HG03064 (cell line): ENCODE measurements at regions not wholly inside any gene's neighbourhood (a gene's known extent, or its start where the extent isn't known, plus 50 kb on each side); places are given as distances from the start of the nearest gene placed in this dataset.

Source experiments
- ATAC-seq: cut with Tn5 transposase; IDR thresholded peaks from one replicate; pipeline ENCODE4 v1.9.1; 2021; ENCODE audit warnings: low read depth; ENCODE audit not compliant: unreplicated experiment

DNA sequence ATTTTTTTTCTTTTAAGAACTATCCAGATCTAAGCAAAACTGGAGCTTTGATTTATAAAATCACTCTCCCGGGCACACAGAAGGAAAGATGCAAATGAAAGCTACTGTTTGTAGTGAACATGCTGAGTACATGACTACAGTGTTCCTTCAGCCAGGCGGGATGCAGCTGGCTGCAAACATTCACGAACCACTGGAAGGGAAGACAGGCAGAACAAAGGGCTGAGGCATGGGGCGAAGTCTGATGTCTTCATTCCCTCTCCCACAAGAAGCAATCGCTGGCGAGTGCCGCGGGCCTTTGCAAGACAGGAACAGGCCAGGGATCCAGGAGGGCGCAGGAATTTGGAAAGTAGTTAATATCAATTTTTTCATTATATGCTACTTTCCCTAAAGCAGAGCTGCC is 257.9 kb upstream of the AJAP1 start:
- ATAC-seq: no peak

DNA sequence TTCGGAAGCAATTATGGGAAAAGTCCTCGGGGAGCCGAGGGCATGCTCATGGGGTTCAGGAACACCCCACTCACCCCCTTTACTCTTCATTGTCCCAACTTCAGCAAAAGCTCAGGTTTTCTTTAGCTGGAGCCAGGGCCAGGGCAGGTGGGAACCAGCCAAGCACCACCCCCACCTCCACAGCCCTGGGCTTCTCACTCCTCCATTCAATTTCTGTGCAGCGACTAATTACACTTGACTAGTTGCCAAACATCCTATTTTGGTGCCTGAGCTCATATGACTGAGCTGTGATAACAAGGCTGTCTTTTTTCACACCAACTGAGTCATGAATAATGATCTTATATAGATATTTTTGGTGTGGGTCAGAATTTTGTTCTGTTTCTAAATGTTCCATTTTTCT is 257.2 kb upstream of the AJAP1 start:
- no peak for ATAC-seq

DNA sequence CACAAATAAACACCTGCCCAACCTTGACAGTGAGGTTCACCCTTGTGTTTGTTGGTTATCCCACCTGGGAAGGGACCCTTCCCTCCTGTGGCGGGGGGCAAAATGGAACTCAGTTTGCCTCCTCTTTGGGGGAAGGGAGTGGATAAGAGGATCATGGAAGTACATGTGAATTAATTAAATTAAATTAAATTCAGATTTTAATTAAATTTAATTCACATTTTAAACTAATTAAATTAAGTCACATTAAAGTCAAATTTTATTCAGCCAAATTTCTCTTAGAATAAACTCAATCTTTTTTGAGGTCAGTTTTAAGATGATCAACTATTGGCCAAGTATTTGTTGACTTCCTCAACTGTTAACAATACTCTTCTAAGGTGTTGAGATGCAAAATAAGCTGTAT is 252.4 kb upstream of the AJAP1 start:
- ATAC-seq: no peak

DNA sequence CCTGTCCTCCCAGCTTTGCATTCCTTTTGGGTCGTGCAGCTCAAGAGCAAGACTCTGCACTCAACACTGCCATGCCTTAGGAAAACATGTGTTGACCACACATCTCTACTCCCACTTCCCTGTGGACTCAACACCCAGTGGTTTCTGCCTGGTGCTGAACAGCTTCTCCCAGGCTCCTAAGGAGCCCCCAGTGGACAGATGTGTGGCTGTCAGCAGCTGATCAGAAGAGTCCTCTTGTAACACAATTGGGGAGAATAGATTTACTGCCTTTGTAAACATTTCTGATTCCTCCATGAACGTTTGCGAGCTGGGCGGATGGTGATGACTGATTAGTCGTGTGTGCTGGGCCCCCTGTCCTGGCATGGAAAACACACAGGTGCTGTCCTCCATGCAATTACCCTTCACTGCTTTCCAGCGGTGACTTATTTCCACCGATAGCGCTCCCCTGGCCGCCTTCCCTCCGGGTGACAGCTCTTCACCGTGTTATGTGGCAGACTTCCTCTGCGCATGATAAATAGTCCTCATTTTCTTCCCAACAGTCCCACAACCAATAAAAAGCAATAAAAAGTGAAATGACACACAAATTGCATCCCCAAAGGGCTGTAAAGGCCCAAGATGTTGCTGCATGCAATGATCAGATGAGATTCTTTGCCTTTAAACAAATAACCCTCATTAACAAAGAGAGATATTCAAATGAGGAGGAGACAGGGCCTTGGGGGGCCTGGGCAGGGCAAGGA is 249.4 kb upstream of the AJAP1 start:
- no peak for ATAC-seq

- ATAC-seq: no peak
These were observed 246.6 kb upstream of the AJAP1 start for GRCh38 chr1:4407851-4408250.

DNA sequence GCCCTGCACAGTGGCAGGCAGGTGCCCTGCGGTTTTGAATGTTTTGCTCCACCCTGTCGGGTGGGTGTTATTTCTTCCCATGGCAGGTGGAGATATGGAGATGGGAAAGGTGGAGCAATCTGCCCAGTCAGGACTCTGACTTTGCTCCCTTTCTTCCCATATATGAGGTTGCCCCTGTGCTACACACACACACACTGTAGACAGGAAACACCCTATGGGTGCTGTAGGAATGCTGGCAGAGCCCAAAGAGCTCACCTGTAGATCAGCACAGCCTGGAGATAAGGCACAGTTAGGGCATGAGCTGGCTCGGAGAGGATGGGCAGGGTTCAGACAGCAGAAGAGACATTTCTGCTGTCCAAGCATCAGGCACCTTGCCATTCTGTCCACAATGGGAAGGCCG is 246.0 kb upstream of the AJAP1 start:
- ATAC-seq: no peak

DNA sequence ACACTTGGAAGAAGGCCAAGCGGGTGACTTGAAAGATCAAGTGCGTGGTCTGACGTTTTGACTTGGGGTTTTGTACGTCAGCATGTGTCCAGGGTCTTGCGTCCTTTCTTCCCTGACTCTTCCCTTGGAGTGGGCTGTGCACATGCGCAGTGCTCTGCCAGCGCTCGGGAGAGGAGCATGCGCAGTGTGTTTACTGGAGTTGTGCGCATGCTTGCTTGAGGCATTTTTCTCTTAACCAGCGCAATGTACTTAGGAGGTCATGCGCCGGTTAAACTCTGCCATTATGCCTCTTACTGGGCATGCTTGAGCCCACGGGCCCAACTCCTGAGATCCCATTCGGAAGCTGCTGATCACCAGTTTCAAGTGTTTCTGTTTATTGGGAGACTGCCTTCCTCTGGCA is 242.5 kb upstream of the AJAP1 start:
- no peak for ATAC-seq

DNA sequence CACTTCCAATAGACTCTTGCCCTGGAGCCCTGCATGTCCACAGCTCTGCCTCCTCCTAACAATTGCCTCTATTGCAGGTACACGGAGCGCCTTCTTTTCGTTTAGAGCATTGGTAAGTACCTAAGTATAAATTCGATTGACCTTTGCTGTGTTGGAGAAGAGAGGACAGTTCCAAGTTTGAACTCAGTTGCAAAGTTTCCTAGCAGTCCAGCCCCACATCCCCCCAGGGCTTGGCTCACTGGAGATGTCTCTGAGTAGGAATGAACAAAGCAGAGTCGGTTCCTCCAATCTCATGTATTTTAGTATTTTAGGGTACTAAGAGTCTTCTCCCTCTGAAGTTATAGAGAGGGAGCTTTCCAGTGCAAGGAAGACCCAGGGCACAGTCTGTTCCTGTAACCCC is 238.9 kb upstream of the AJAP1 start:
- ATAC-seq: no peak

- no peak for ATAC-seq
These were observed 238.2 kb upstream of the AJAP1 start for GRCh38 chr1:4416189-4416588.

- ATAC-seq: no peak
These were observed 236.4 kb upstream of the AJAP1 start for GRCh38 chr1:4418021-4418420.

GRCh38 chr1:4421986-4422385 is 232.4 kb upstream of the AJAP1 start:
- ATAC-seq: no peak

GRCh38 chr1:4422504-4423289 is 231.7 kb upstream of the AJAP1 start:
- no peak for ATAC-seq

- no peak for ATAC-seq
These were observed 230.2 kb upstream of the AJAP1 start for GRCh38 chr1:4424254-4424653.

DNA sequence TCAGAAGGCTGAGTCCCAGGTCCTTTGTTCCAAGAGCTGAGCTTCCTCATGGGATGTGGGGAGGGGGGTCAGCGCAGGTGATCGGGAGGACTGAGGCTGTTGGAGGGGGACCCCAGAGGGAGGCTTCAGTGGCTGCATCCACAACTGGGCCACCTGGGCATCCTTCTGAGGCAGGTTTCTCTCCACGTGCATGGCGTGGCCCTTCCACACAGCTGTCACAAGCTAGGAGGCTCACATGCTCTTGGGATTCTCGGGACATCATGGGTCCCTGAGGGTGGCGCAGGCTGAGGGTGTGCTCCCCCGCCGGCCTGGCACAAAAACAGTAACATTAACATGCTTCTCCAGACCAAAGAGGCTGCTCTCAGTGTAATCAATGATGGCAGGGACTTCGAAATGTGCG is 229.6 kb upstream of the AJAP1 start:
- ATAC-seq: no peak

- ATAC-seq: no peak
These were observed 228.5 kb upstream of the AJAP1 start for GRCh38 chr1:4425892-4426291.

DNA sequence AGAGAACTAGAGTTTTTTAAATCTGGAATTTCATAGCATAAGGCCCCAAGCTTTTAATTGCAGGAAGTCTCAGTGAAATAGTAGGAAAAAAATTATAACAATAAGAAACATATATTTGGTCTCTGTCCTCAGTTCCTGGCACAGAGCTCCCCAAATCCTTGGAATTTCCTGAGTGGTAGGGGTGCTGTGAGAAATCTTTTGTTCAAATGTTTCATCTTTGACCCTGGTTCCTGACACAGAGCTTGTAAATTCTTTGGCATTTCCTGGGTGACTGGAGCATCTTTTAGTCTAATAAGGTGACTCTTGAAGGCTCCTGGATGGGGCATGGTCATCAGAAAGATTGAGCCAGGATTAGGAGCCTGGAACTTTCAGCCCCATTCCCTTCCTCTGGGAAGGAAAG is 225.7 kb upstream of the AJAP1 start:
- no peak for ATAC-seq

DNA sequence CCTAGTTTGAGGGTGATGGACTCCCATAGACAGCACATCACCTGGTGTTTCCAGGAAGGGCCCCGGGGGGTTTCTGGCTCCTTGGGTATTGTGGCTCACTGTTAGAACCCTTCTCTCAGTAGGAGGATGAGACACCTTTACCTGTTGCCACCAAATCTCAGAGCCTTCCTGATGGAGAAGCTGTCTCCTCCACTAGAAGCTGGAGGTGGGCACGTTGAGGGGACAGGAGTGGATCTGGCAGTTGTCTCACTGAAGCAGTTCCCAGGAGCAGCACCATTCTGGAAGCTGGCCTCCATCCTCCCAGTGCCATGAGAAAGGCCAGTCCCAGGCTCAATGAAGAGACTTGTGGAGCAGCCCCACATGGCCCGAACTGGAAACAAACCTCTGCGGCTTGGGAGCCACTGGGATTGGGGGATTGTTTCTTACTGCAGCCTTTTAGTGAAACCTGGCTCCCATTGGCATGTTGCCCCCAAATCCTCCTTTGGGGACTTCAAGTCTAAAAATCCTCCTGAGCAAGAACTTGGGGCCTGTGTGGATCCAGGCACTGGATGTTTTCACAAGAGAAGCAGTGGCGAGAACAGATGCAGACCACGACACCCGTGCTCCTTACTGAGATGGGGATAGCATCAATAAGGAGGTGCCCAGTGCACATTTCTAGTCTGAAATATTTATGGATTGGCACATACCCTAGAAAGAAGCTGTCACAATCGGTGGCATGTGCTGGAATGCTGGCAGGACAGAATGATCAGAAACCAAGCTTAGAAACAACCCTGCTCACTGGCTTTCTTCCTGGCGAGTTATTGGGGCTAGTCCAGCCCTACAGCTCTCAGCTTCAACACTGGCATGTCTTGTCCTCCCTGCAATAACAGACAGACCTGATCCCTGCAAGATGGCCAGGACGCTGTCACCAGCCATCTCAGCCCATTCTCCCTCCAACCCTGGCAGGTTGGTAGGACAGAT is 223.7 kb upstream of the AJAP1 start:
- ATAC-seq: no peak

DNA sequence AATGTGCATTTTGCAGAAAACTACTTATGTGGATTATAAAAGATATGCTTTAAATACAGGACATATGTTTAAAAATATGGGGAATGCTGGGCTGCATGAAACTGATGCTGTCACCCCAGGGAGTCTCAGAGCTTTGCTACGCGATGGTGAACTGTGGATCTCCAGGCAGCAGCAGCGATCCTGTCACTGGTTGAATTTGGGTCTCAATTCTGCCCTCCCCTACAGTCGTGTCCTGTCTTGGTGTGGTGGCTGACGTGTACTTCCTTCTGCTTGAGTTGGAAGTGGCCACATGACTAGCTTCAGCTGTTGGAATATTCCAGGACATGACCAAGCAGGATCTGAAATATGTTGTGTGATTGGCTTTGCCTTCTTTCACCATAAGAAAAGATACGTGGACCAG is 222.9 kb upstream of the AJAP1 start:
- ATAC-seq: no peak

GRCh38 chr1:4433075-4433474 is 221.3 kb upstream of the AJAP1 start:
- ATAC-seq: no peak

DNA sequence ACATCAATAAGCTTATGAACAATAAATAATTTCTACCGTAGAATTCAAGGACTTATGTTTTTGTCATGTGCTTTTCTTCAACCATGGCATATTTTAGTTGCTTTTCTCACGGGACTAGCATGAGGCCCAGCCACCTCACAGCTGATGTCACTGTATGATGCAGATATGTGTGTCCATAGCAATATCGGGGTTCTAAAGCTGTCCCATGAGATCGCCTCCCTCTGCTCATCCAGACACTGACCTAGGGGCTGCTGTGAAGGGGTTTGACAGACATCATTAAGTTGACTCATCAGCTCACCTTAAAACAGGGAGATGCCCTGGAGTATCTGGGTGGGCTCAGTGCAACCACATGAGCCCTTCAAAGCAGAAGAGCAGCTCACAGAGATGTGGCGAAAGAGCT is 210.3 kb upstream of the AJAP1 start:
- ATAC-seq: no peak

DNA sequence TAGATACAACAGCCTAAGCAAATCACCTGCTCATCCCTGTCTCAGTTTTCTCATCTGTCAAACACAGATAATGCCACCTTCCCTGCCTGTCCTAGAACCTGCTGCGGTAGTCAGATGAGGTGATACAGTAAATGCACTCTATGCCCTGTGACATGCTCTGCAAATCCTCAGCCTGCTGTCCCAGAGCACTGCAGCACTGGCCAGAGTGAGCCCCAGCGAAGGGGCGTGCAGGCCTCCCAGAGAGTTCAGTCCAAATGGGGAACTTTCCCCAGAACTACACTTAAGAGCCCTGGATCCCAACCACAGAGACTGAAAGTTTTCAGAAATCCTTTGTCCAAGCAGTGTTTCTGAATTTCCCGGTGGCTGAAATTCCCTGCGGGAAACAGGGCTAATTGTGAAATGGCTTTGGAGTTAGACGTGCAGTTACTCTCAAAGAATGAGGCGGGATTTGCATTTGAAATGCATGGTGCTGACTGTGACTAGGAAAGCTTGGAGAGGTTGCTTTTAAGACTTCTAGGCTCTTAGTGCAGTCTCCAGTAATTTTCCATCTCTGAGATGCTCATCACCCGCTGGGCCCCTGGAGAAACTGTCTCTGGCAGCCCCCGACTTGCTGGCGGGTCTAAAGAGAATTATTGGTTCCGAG is 206.5 kb upstream of the AJAP1 start:
- ATAC-seq: no peak
